H9 (cell line): ENCODE measurements at regions not wholly inside any gene's neighbourhood (a gene's known extent, or its start where the extent isn't known, plus 50 kb on each side); places are given as distances from the start of the nearest gene placed in this dataset.

Experiments
- DNase-seq: peaks from one replicate; pipeline ENCODE4 v3.0.0-alpha.2; 2017
- H2AFZ ChIP-seq: one replicate; pipeline ENCODE4 v1.6.1; 2013; ENCODE audit warnings: mild to moderate bottlenecking, low read length, control low read depth, moderate library complexity
- H2AK5ac ChIP-seq: 2 replicates; pipeline ENCODE4 v1.6.1; 2013; ENCODE audit warnings: low read length, control low read depth, mixed read lengths; ENCODE audit not compliant: insufficient read length
- H2BK120ac ChIP-seq: one replicate; pipeline ENCODE4 v1.6.1; 2013; ENCODE audit warnings: low read depth, mild to moderate bottlenecking, low read length, control low read depth, inconsistent platforms; ENCODE audit not compliant: poor library complexity, severe bottlenecking
- H2BK12ac ChIP-seq: 2 replicates; pipeline ENCODE4 v1.6.1; 2013; ENCODE audit warnings: low read length, control low read depth, mixed read lengths, low read depth; ENCODE audit not compliant: insufficient read length
- H2BK15ac ChIP-seq: 2 replicates; pipeline ENCODE4 v1.6.1; 2013; ENCODE audit warnings: low read depth, low read length, control low read depth
- H2BK20ac ChIP-seq: one replicate; pipeline ENCODE4 v1.6.1; 2013; ENCODE audit warnings: low read depth, mild to moderate bottlenecking, low read length, control low read depth, inconsistent platforms; ENCODE audit not compliant: poor library complexity, severe bottlenecking
- H2BK5ac ChIP-seq: 2 replicates; pipeline ENCODE4 v1.6.1; 2013; ENCODE audit warnings: low read length, control low read depth, mixed read lengths; ENCODE audit not compliant: insufficient read length
- H3K14ac ChIP-seq: 2 replicates; pipeline ENCODE4 v1.6.1; 2013; ENCODE audit warnings: low read length, control low read depth; ENCODE audit not compliant: insufficient read depth
- H3K18ac ChIP-seq: 2 replicates; pipeline ENCODE4 v1.6.1; 2013; ENCODE audit warnings: low read depth, mild to moderate bottlenecking, mixed read lengths, low read length, control low read depth; ENCODE audit not compliant: insufficient read length
- H3K23ac ChIP-seq: 2 replicates; pipeline ENCODE4 v1.6.1; 2013; ENCODE audit warnings: low read length, control low read depth, mixed read lengths, low read depth; ENCODE audit not compliant: insufficient read length
- H3K23me2 ChIP-seq: 2 replicates; pipeline ENCODE4 v1.6.1; 2013; ENCODE audit warnings: low read depth, mild to moderate bottlenecking, mixed read lengths, low read length, control low read depth; ENCODE audit not compliant: insufficient read length, poor library complexity, severe bottlenecking
- H3K27ac ChIP-seq: 2 replicates; pipeline ENCODE4 v1.5.1; 2013; ENCODE audit warnings: low read length, control low read depth, mixed read lengths, low read depth; ENCODE audit not compliant: insufficient read length
- H3K27me3 ChIP-seq: 2 replicates; pipeline ENCODE4 v1.6.1; 2013; ENCODE audit warnings: low read length, control low read depth, inconsistent platforms; ENCODE audit not compliant: insufficient read depth
- H3K4ac ChIP-seq: 2 replicates; pipeline ENCODE4 v1.6.1; 2013; ENCODE audit warnings: low read depth, mild to moderate bottlenecking, control low read depth, inconsistent platforms, low read length, moderate library complexity
- H3K4me1 ChIP-seq: 2 replicates; pipeline ENCODE4 v1.6.1; 2013; ENCODE audit warnings: low read length, control low read depth, inconsistent platforms; ENCODE audit not compliant: insufficient read depth
- H3K4me2 ChIP-seq: 2 replicates; pipeline ENCODE4 v1.6.1; 2013; ENCODE audit warnings: low read length, control low read depth, mixed read lengths; ENCODE audit not compliant: insufficient read length, insufficient read depth
- H3K56ac ChIP-seq: 2 replicates; pipeline ENCODE4 v1.6.1; 2013; ENCODE audit warnings: low read depth, mild to moderate bottlenecking, mixed read lengths, low read length, control low read depth; ENCODE audit not compliant: insufficient read length
- H3K79me1 ChIP-seq: 2 replicates; pipeline ENCODE4 v1.6.1; 2013; ENCODE audit warnings: low read depth, mild to moderate bottlenecking, moderate library complexity, low read length, control low read depth, inconsistent platforms; ENCODE audit not compliant: insufficient read depth, poor library complexity, severe bottlenecking
- H3K79me2 ChIP-seq: 2 replicates; pipeline ENCODE4 v1.6.1; 2013; ENCODE audit warnings: low read length, control low read depth, inconsistent platforms; ENCODE audit not compliant: insufficient read depth
- H3K9ac ChIP-seq: 2 replicates; pipeline ENCODE4 v1.6.1; 2013; ENCODE audit warnings: low read length, control low read depth, mixed read lengths; ENCODE audit not compliant: insufficient read length; ENCODE audit errors: extremely low read depth
- H3K9me3 ChIP-seq: one replicate; pipeline ENCODE4 v1.6.1; 2013; ENCODE audit warnings: low read depth, low read length, inconsistent platforms; ENCODE audit not compliant: control insufficient read depth
- H3T11ph ChIP-seq: one replicate; pipeline ENCODE4 v1.6.1; 2013; ENCODE audit warnings: mild to moderate bottlenecking, low read length, control low read depth, inconsistent platforms
- H4K20me1 ChIP-seq: one replicate; pipeline ENCODE4 v1.6.1; 2013; ENCODE audit not compliant: control insufficient read depth, insufficient read length, insufficient read depth
- H4K5ac ChIP-seq: 2 replicates; pipeline ENCODE4 v1.6.1; 2013; ENCODE audit warnings: low read depth, mild to moderate bottlenecking, mixed read lengths, low read length, control low read depth; ENCODE audit not compliant: insufficient read length
- H4K8ac ChIP-seq: replicated peaks from 2 replicates; pipeline ENCODE4 v1.6.1; 2013; ENCODE audit warnings: low read length, control low read depth, mixed read lengths, low read depth; ENCODE audit not compliant: insufficient read length
- H4K91ac ChIP-seq: 2 replicates; pipeline ENCODE4 v1.6.1; 2013; ENCODE audit warnings: low read depth, mild to moderate bottlenecking, moderate library complexity, mixed read lengths, low read length, control low read depth; ENCODE audit not compliant: insufficient read length
- H3K27ac Mint-ChIP-seq, 3 experiments: 2 replicates in 2 of 3; 3 replicates in 1 of 3; pipeline ENCODE4 v1.8.0; 2020 to 2021; ENCODE audit warnings: mixed read lengths in 3 of 3, mild to moderate bottlenecking in 1 of 3, moderate library complexity in 1 of 3
- H3K27me3 Mint-ChIP-seq: 2 replicates; pipeline ENCODE4 v1.8.0; 2021; ENCODE audit warnings: low read depth, mild to moderate bottlenecking, moderate library complexity, mixed read lengths
- H3K36me3 Mint-ChIP-seq, 3 experiments: 2 replicates in 2 of 3; 3 replicates in 1 of 3; pipeline ENCODE4 v1.8.0; 2020 to 2021; ENCODE audit warnings: low read depth in 3 of 3, mixed read lengths in 3 of 3; ENCODE audit not compliant: insufficient read depth in 1 of 3
- H3K4me1 Mint-ChIP-seq, 2 experiments: 2 replicates each; pipeline ENCODE4 v1.8.0; 2020; ENCODE audit warnings: mixed read lengths in 2 of 2
- H3K4me3 Mint-ChIP-seq, 2 experiments: 2 replicates in 1 of 2; 3 replicates in 1 of 2; pipeline ENCODE4 v1.8.0; 2020 to 2021; ENCODE audit warnings: mild to moderate bottlenecking in 2 of 2, mixed read lengths in 2 of 2, moderate library complexity in 1 of 2
- H3K9me3 Mint-ChIP-seq, 2 experiments: 2 replicates in 1 of 2; 3 replicates in 1 of 2; pipeline ENCODE4 v1.8.0; 2020; ENCODE audit warnings: mild to moderate bottlenecking in 2 of 2, mixed read lengths in 2 of 2, moderate library complexity in 1 of 2
- CTCF ChIP-seq: fragments of 200-600 bp; sonication (generic); conservative IDR thresholded peaks from 3 replicates; pipeline ENCODE4 v1.8.0; 2021; ENCODE audit warnings: antibody characterized with exemption, mild to moderate bottlenecking
- WGBS: extraction: QIAGEN DNeasy Blood & Tissue Kit; methylation state at CpG from one replicate; pipeline ENCODE4 v1.1.7; 2013; ENCODE audit warnings: missing lambda C conversion rate, low lambda C conversion rate, mixed read lengths; ENCODE audit not compliant: insufficient read length; ENCODE audit errors: extremely low coverage; 5-methylcytosine and 5-hydroxymethylcytosine counted together

- no peak overlapping the region for H4K8ac ChIP-seq
- no peak overlapping the region for H2BK15ac ChIP-seq
- no peak overlapping the region for H2BK20ac ChIP-seq
- H3K27me3 ChIP-seq: no peaks in the 10 kb centered on the region
- no peak overlapping the region for H3K27ac ChIP-seq
- H3K79me2 ChIP-seq: no peaks in the 10 kb centered on the region
- Mint-ChIP-seq H3K9me3 (peaks cover 0 to 2% of the 10 kb centered on the region in 2 experiments; a peak in 2 of 5 replicates), H3K36me3 (no peaks in the 10 kb centered on the region), H3K27ac (peak overlapping the region in 1 of 3 experiments; percentile 61; a peak in 2 of 7 replicates), H3K4me1 (no peaks in the 10 kb centered on the region), H3K4me3 (no peak overlapping the region), H3K27me3 (no peaks in the 10 kb centered on the region)
- no peaks in the 10 kb centered on the region for H3K23me2 ChIP-seq
- no peak overlapping the region for H3K23ac ChIP-seq
- no peaks in the 10 kb centered on the region for H3K4me1 ChIP-seq
- no peak overlapping the region for H3K56ac ChIP-seq
- no peak overlapping the region for H3K4ac ChIP-seq
- H4K91ac ChIP-seq: no peak overlapping the region
- WGBS: no CpG with 5 or more reads among the region's 5 CpGs
- no peak overlapping the region for H2BK120ac ChIP-seq
- no peak overlapping the region; the same call in 1 of the 2 replicates for H3K14ac ChIP-seq
- H2BK12ac ChIP-seq: no peak overlapping the region
- H3K4me2 ChIP-seq: no peak overlapping the region
- TF ChIP-seq CTCF: no peak
- H3T11ph ChIP-seq: no peak overlapping the region
- H2BK5ac ChIP-seq: no peak overlapping the region
- no peak overlapping the region for H3K18ac ChIP-seq
- no peaks in the 10 kb centered on the region for H3K79me1 ChIP-seq
- H2AFZ ChIP-seq: no peak overlapping the region
- no peak overlapping the region for H4K5ac ChIP-seq
- no peaks in the 10 kb centered on the region for H4K20me1 ChIP-seq
- no peak overlapping the region for H3K9ac ChIP-seq
- no peak for DNase-seq
- no peak overlapping the region for H2AK5ac ChIP-seq
- no peaks in the 10 kb centered on the region for H3K9me3 ChIP-seq
Observed at GRCh38 chr11:39784873-39785272, 1674.6 kb downstream of the LRRC4C start.
